GM12878 (cell line): ENCODE measurements at regions not wholly inside any gene's neighbourhood (a gene's known extent, or its start where the extent isn't known, plus 50 kb on each side); places are given as distances from the start of the nearest gene placed in this dataset.

Experiments
- ATAC-seq: fragments of 200-7000 bp; cut with Tn5 transposase; 3 replicates; pipeline ENCODE4 v1.9.1; 2020; ENCODE audit warnings: mild to moderate bottlenecking, moderate library complexity
- BruUV-seq: library from RNA; stranded (reverse); fragments of 400-500 nt; replicated peaks from 2 replicates; lab custom pipeline; 2021; lab: Mats Ljungman, UMichigan
- CTCF ChIA-PET: fragments of 300-600 bp; sonication (Branson Sonifier 250); formaldehyde crosslinking; extraction: SDS; loops from one replicate; lab custom pipeline; 2021; ENCODE audit warnings: inconsistent platforms; lab: Yijun Ruan, JAX
- POLR2A ChIA-PET: fragments of 350-600 bp; formaldehyde crosslinking; extraction: SDS; loops from one replicate; lab custom pipeline; 2021; ENCODE audit warnings: inconsistent platforms; lab: Charles Lee
- RAD21 ChIA-PET: fragments of 300-600 bp; sonication (Branson Sonifier 250); formaldehyde crosslinking; loops from one replicate; lab custom pipeline; 2023; ENCODE audit warnings: antibody characterized with exemption; ENCODE audit not compliant: unreplicated experiment; lab: Charles Lee
- SMC1A ChIA-PET: fragments of 300-600 bp; sonication (Branson Sonifier 250); formaldehyde crosslinking; loops from one replicate; lab custom pipeline; 2023; ENCODE audit not compliant: unreplicated experiment, uncharacterized antibody; lab: Charles Lee
- DNase-seq: peaks from one replicate; pipeline ENCODE4 v3.0.0-alpha.2; 2011; ENCODE audit warnings: low read depth, low spot score
- FAIRE-seq: peaks from 3 replicates; lab custom pipeline; 2011; peaks lifted over from hg19 to GRCh38; lab: Jason Lieb, UNC
- H2AFZ ChIP-seq: 2 replicates; pipeline ENCODE4 v1.6.0; 2011; ENCODE audit warnings: low read depth, low read length, control low read depth; ENCODE audit not compliant: control insufficient read depth
- H3K27ac ChIP-seq: 2 replicates; pipeline ENCODE4 v1.5.1; 2011; ENCODE audit warnings: control low read depth; ENCODE audit not compliant: control insufficient read depth, insufficient read depth
- H3K27me3 ChIP-seq, 2 experiments: replicated peaks in 1 of 2; 2 replicates each; pipeline versions ENCODE4 v1.6.0 to v1.6.1; 2011; ENCODE audit warnings: low read length in 1 of 2; ENCODE audit not compliant: control insufficient read depth in 2 of 2, insufficient read depth in 2 of 2
- H3K36me3 ChIP-seq, 2 experiments: 2 replicates each; pipeline ENCODE4 v1.5.1; 2011; ENCODE audit warnings: low read length in 1 of 2; ENCODE audit not compliant: control insufficient read depth in 2 of 2, insufficient read depth in 2 of 2
- H3K4me1 ChIP-seq: 2 replicates; pipeline ENCODE4 v1.6.1; 2011; ENCODE audit warnings: mild to moderate bottlenecking, low read length, moderate library complexity, mixed read lengths; ENCODE audit not compliant: control insufficient read depth, insufficient read depth
- H3K4me2 ChIP-seq: 2 replicates; pipeline ENCODE4 v1.6.0; 2011; ENCODE audit warnings: control low read depth; ENCODE audit not compliant: control insufficient read depth, insufficient read depth
- H3K4me3 ChIP-seq: fragments of 200-600 bp; sonication (generic); 2 replicates; pipeline ENCODE4 v1.5.1; 2016
- H3K79me2 ChIP-seq: 2 replicates; pipeline ENCODE4 v1.6.0; 2011; ENCODE audit warnings: low read length; ENCODE audit not compliant: control insufficient read depth, insufficient read depth
- H3K9ac ChIP-seq: 2 replicates; pipeline ENCODE4 v1.8.0; 2011; ENCODE audit warnings: low read length, control low read depth, mixed read lengths; ENCODE audit not compliant: control insufficient read depth, insufficient read depth
- H3K9me3 ChIP-seq: replicated peaks from 3 replicates; pipeline ENCODE4 v1.5.1; 2011; ENCODE audit warnings: mild to moderate bottlenecking, low read length; ENCODE audit not compliant: control insufficient read depth, insufficient read depth
- H4K20me1 ChIP-seq: 2 replicates; pipeline ENCODE4 v1.6.0; 2011; ENCODE audit not compliant: control insufficient read depth, insufficient read depth
- ASH2L ChIP-seq: fragments of 300-600, 200-600 bp; sonication (generic); IDR thresholded peaks from 2 replicates; pipeline ENCODE4 v1.6.1; 2017; ENCODE audit warnings: low read depth, mild to moderate bottlenecking, borderline replicate concordance
- CHD4 ChIP-seq: fragments of 200-600 bp; sonication (generic); IDR thresholded peaks from 2 replicates; pipeline ENCODE4 v1.6.1; 2016; ENCODE audit warnings: mild to moderate bottlenecking
- E2F8 ChIP-seq: fragments of 450-650 bp; IDR thresholded peaks from 2 replicates; pipeline ENCODE4 v1.6.1; 2018; ENCODE audit warnings: mild to moderate bottlenecking, low read depth, moderate library complexity; ENCODE audit not compliant: partially characterized antibody
- GABPA ChIP-seq: IDR thresholded peaks from 2 replicates; pipeline ENCODE4 v1.6.1; 2014; ENCODE audit warnings: antibody characterized with exemption, low read depth, mild to moderate bottlenecking, inconsistent platforms
- IRF3 ChIP-seq: fragments of 450-650 bp; IDR thresholded peaks from 2 replicates; pipeline ENCODE4 v1.6.1; 2014; ENCODE audit warnings: mild to moderate bottlenecking
- RUNX3 ChIP-seq: IDR thresholded peaks from 2 replicates; pipeline ENCODE4 v1.6.1; 2012; ENCODE audit warnings: low read length, inconsistent platforms
- SIN3A ChIP-seq: IDR thresholded peaks from 2 replicates; pipeline ENCODE4 v1.6.1; 2012; ENCODE audit warnings: low read depth, low read length, improper control_type of control experiment
- ZNF274 ChIP-seq: IDR thresholded peaks from one replicate; pipeline ENCODE4 v1.8.0; 2011; ENCODE audit not compliant: insufficient read length, insufficient read depth
- WGBS: methylation state at CpG from one replicate; pipeline ENCODE4 v1.1.6; 2016; ENCODE audit warnings: low lambda C conversion rate; ENCODE audit not compliant: insufficient replicate concordance, insufficient coverage; ENCODE audit errors: missing lambda C conversion rate; 5-methylcytosine and 5-hydroxymethylcytosine counted together
- in situ Hi-C: fragments of 300-500 bp; cut with MboI; formaldehyde crosslinking; loops from 9 replicates; pipeline ENCODE4 v1.14.3; 2018; ENCODE audit warnings: mixed read lengths
- intact Hi-C: fragments of 100-400 bp; cut with micrococcal nuclease; formaldehyde crosslinking; loops from one replicate; pipeline ENCODE4 v1.14.2; 2022; ENCODE audit not compliant: unreplicated experiment
- TF ChIP-seq, protein P1 (sequence below): IDR thresholded peaks from 2 replicates; pipeline ENCODE4 v1.6.1; 2011; ENCODE audit warnings: borderline replicate concordance, low read depth, mild to moderate bottlenecking, moderate library complexity, mixed read lengths, low read length; ENCODE audit not compliant: insufficient read depth; ENCODE audit errors: extremely low read length

- ATAC-seq, result no peak
- RAD21 ChIA-PET, result interaction anchor here (0.7 kb wide), 1 partner anchor 15 kb away, joined by 4 read pairs; no protein-coding TSS in a partner anchor
- in situ Hi-C loops, result no loop called here
- no peak for FAIRE-seq
- Histone ChIP-seq H3K79me2 (no peaks in the 10 kb centered on the region), H3K4me3 (no peak overlapping the region), H3K4me1 (no peaks in the 10 kb centered on the region), H3K36me3 (no peaks in the 10 kb centered on the region), H2AFZ (no peak overlapping the region), H3K9me3 (no peaks in the 10 kb centered on the region; the same call in 2 of the 3 replicates), H3K27me3 (no peaks in the 10 kb centered on the region), H3K27ac (no peak overlapping the region), H3K9ac (no peak overlapping the region), H3K4me2 (no peak overlapping the region), H4K20me1 (no peaks in the 10 kb centered on the region)
- no peak for TF ChIP-seq CHD4
- TF ChIP-seq E2F8, result no peak
- BruUV-seq, result no TSS peak
- SMC1A ChIA-PET, result interaction anchor here (0.9 kb wide), 1 partner anchor 12 kb away, joined by 3 read pairs; no protein-coding TSS in a partner anchor
- POLR2A ChIA-PET, result no interaction called here
- intact Hi-C loops, result no loop called here
- no peak for DNase-seq
- 0% methylated on average over 2 of the region's 2 CpGs for WGBS
- CTCF ChIA-PET, result interaction anchor here (1.1 kb wide), 1 partner anchor 35 kb away, joined by 3 read pairs; no protein-coding TSS in a partner anchor
Observed at GRCh38 chr1:238018214-238018613, 127.5 kb upstream of the ZP4 start.

- Histone ChIP-seq H3K9me3 (no peaks in the 10 kb centered on the region), H3K9ac (no peak overlapping the region), H3K36me3 (no peaks in the 10 kb centered on the region), H3K79me2 (no peaks in the 10 kb centered on the region), H3K27ac (no peak overlapping the region), H3K27me3 (no peaks in the 10 kb centered on the region), H3K4me2 (no peak overlapping the region), H2AFZ (no peak overlapping the region), H3K4me1 (no peaks in the 10 kb centered on the region), H4K20me1 (no peaks in the 10 kb centered on the region), H3K4me3 (no peak overlapping the region)
- CTCF ChIA-PET, result interaction anchor here (0.6 to 1.5 kb wide), 4 partner anchors 25 to 248 kb away, joined by 3 to 7 read pairs (median 5); no protein-coding TSS in a partner anchor
- DNase-seq (no peak), FAIRE-seq (no peak), ATAC-seq (peak; percentile 11; the same call in 1 of the 3 replicates)
- TF ChIP-seq ZNF274 (no peak), IRF3 (no peak), SIN3A (no peak), ASH2L (no peak), RUNX3 (no peak), GABPA (no peak)
- TF ChIP-seq, protein P1, sequence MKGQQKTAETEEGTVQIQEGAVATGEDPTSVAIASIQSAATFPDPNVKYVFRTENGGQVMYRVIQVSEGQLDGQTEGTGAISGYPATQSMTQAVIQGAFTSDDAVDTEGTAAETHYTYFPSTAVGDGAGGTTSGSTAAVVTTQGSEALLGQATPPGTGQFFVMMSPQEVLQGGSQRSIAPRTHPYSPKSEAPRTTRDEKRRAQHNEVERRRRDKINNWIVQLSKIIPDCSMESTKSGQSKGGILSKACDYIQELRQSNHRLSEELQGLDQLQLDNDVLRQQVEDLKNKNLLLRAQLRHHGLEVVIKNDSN, result no peak
- intact Hi-C loops, result loop anchor here (10.0 kb wide), 1 partner anchor 58 kb away; no protein-coding TSS in a partner anchor
- WGBS, result 4% methylated on average over 4 of the region's 4 CpGs
- SMC1A ChIA-PET, result interaction anchor here (0.9 to 2.4 kb wide), 17 partner anchors 10 to 225 kb away, joined by 3 to 16 read pairs (median 4); no protein-coding TSS in a partner anchor
- no TSS peak for BruUV-seq
- in situ Hi-C loops, result no loop called here
- RAD21 ChIA-PET, result interaction anchor here (0.7 to 2.2 kb wide), 9 partner anchors 18 to 179 kb away, joined by 3 to 15 read pairs (median 5); no protein-coding TSS in a partner anchor
- POLR2A ChIA-PET, result interaction anchor here (0.7 kb wide), 1 partner anchor 66 kb away, joined by 11 read pairs; no protein-coding TSS in a partner anchor
Observed at GRCh38 chr1:238006779-238007178, 116.1 kb upstream of the ZP4 start.
